ENCODE measurements at regions not wholly inside any gene's neighbourhood (a gene's known extent, or its start where the extent isn't known, plus 50 kb on each side); places are given as distances from the start of the nearest gene placed in this dataset.

DNA sequence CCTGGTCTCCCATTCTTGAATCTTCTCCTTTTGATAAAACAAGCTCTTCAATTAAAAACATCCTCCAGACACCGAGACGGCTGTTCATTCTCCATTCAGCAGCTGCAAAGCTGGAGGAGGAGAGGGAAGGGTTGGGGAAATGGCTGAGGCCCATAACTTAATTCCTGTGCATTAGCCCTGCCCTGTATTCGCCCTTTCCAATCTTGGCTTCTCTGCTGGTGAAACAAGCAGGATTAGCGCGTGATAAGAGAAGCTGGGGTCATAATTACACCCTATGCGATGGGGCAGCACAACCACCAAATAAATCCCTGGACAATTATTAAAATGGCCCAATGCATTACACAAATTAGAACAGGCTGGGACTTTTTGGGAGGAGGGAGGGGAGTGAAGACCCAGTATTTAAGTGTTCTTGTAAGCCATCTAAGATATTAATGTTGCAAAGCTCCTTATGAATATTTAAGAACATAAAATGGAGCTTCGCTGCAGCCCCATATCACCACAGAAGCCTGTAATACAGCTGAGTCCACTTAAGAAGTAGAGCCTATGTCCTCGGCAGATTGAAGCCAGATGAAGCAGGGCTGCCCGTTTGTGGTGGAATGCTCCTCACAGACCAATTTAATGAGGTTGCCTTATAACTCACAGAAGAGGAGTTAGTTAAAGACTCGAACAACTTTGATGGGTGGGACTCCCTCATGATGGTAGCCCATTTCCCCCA, 176.6 kb upstream of the SKOR2 start:
- no peak overlapping the region for H3K4me2 ChIP-seq (ENCODE audit: insufficient read depth, low read length)
- ChIA-PET POLR2A (no interaction called here), CTCF (ENCODE audit: low intra/inter-chr PET ratio) (no interaction called here)
- WGBS (ENCODE audit: insufficient coverage, low coverage, missing lambda C conversion rate): 1% methylated on average over 10 of the region's 10 CpGs
- H3K36me3 ChIP-seq (ENCODE audit: control insufficient read depth, insufficient read depth, low read length): no peaks in the 10 kb centered on the region
- ATAC-seq (no peak), DNase-seq (ENCODE audit: extremely low read depth in 1 of 4, low spot score in 3 of 4) (no peak), FAIRE-seq (no peak)
- H3K4me3 ChIP-seq: no peak overlapping the region
- H3K9me1 ChIP-seq (ENCODE audit: control insufficient read depth, insufficient read depth, low read length): no peaks in the 10 kb centered on the region
- no peak overlapping the region for H3K9ac ChIP-seq (ENCODE audit: insufficient read depth in 1 of 2, low read depth in 2 of 2, low read length in 2 of 2)
- intact Hi-C loops (cut with micrococcal nuclease): no loop called here
- no peaks in the 10 kb centered on the region for H3K4me1 ChIP-seq (replicated peaks in 1 of 2; ENCODE audit: control insufficient read depth in 2 of 2, insufficient read depth in 2 of 2, low read length in 2 of 2)
- BruUV-seq (replicated peaks): no TSS peak
- no peak overlapping the region for H3K27ac ChIP-seq (ENCODE audit: extremely low read depth, low read depth, low read length)
- no peaks in the 10 kb centered on the region for H3K9me3 ChIP-seq (replicated peaks; ENCODE audit: control insufficient read depth, insufficient read depth, low read depth, low read length)
- H4K20me1 ChIP-seq (replicated peaks; ENCODE audit: control insufficient read depth, insufficient read depth, low read length): no peaks in the 10 kb centered on the region
- in situ Hi-C loops (cut with MboI): no loop called here
- H2AFZ ChIP-seq (ENCODE audit: low read depth, low read length): no peak overlapping the region
- no peaks in the 10 kb centered on the region for H3K27me3 ChIP-seq (ENCODE audit: control insufficient read depth in 2 of 2, insufficient read depth in 2 of 2, low read length in 2 of 2)
- H3K79me2 ChIP-seq (ENCODE audit: control insufficient read depth, insufficient read depth, low read length): no peaks in the 10 kb centered on the region
- TF ChIP-seq ZNF121 (CRISPR knock-in tag; conservative IDR thresholded peaks at IDR 0.05) (no peak), CBX1 (IDR thresholded peaks at IDR 0.05; ENCODE audit: low read depth) (no peak), TAF9B (IDR thresholded peaks at IDR 0.05; ENCODE audit: partially characterized antibody) (no peak), TBP (optimal IDR thresholded peaks at IDR 0.05; ENCODE audit: low read depth, low read length) (no peak), ARNT (IDR thresholded peaks at IDR 0.05) (no peak), IRF2 (CRISPR knock-in tag; IDR thresholded peaks at IDR 0.05) (no peak), C11orf30 (IDR thresholded peaks at IDR 0.05; ENCODE audit: low read depth) (no peak), IFI16 (CRISPR knock-in tag; IDR thresholded peaks at IDR 0.05) (no peak), CXXC5 (CRISPR knock-in tag; IDR thresholded peaks at IDR 0.05) (no peak), YY1 (IDR thresholded peaks at IDR 0.05; ENCODE audit: borderline replicate concordance in 1 of 3, control insufficient read depth in 1 of 3, extremely low read depth in 1 of 3, insufficient read depth in 3 of 3, insufficient read length in 1 of 3, insufficient replicate concordance in 2 of 3, low read depth in 1 of 3, low read length in 2 of 3) (no peak), SNIP1 (IDR thresholded peaks at IDR 0.05; ENCODE audit: low read depth) (no peak)
- TF ChIP-seq, protein P1, sequence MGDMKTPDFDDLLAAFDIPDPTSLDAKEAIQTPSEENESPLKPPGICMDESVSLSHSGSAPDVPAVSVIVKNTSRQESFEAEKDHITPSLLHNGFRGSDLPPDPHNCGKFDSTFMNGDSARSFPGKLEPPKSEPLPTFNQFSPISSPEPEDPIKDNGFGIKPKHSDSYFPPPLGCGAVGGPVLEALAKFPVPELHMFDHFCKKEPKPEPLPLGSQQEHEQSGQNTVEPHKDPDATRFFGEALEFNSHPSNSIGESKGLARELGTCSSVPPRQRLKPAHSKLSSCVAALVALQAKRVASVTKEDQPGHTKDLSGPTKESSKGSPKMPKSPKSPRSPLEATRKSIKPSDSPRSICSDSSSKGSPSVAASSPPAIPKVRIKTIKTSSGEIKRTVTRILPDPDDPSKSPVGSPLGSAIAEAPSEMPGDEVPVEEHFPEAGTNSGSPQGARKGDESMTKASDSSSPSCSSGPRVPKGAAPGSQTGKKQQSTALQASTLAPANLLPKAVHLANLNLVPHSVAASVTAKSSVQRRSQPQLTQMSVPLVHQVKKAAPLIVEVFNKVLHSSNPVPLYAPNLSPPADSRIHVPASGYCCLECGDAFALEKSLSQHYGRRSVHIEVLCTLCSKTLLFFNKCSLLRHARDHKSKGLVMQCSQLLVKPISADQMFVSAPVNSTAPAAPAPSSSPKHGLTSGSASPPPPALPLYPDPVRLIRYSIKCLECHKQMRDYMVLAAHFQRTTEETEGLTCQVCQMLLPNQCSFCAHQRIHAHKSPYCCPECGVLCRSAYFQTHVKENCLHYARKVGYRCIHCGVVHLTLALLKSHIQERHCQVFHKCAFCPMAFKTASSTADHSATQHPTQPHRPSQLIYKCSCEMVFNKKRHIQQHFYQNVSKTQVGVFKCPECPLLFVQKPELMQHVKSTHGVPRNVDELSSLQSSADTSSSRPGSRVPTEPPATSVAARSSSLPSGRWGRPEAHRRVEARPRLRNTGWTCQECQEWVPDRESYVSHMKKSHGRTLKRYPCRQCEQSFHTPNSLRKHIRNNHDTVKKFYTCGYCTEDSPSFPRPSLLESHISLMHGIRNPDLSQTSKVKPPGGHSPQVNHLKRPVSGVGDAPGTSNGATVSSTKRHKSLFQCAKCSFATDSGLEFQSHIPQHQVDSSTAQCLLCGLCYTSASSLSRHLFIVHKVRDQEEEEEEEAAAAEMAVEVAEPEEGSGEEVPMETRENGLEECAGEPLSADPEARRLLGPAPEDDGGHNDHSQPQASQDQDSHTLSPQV (IDR thresholded peaks at IDR 0.05): no peak
- TF ChIP-seq, protein P2, sequence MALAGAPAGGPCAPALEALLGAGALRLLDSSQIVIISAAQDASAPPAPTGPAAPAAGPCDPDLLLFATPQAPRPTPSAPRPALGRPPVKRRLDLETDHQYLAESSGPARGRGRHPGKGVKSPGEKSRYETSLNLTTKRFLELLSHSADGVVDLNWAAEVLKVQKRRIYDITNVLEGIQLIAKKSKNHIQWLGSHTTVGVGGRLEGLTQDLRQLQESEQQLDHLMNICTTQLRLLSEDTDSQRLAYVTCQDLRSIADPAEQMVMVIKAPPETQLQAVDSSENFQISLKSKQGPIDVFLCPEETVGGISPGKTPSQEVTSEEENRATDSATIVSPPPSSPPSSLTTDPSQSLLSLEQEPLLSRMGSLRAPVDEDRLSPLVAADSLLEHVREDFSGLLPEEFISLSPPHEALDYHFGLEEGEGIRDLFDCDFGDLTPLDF (CRISPR knock-in tag; IDR thresholded peaks at IDR 0.05): no peak
- TF ChIP-seq, protein P3, sequence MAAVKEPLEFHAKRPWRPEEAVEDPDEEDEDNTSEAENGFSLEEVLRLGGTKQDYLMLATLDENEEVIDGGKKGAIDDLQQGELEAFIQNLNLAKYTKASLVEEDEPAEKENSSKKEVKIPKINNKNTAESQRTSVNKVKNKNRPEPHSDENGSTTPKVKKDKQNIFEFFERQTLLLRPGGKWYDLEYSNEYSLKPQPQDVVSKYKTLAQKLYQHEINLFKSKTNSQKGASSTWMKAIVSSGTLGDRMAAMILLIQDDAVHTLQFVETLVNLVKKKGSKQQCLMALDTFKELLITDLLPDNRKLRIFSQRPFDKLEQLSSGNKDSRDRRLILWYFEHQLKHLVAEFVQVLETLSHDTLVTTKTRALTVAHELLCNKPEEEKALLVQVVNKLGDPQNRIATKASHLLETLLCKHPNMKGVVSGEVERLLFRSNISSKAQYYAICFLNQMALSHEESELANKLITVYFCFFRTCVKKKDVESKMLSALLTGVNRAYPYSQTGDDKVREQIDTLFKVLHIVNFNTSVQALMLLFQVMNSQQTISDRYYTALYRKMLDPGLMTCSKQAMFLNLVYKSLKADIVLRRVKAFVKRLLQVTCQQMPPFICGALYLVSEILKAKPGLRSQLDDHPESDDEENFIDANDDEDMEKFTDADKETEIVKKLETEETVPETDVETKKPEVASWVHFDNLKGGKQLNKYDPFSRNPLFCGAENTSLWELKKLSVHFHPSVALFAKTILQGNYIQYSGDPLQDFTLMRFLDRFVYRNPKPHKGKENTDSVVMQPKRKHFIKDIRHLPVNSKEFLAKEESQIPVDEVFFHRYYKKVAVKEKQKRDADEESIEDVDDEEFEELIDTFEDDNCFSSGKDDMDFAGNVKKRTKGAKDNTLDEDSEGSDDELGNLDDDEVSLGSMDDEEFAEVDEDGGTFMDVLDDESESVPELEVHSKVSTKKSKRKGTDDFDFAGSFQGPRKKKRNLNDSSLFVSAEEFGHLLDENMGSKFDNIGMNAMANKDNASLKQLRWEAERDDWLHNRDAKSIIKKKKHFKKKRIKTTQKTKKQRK (IDR thresholded peaks at IDR 0.05; ENCODE audit: borderline replicate concordance, low read depth, low read length): no peak

Data from K562 (cell line).